Frontal cortex (tissue), 1 donor: ENCODE measurements at regions not wholly inside any gene's neighbourhood (a gene's known extent, or its start where the extent isn't known, plus 50 kb on each side); places are given as distances from the start of the nearest gene placed in this dataset. TPM values are rescaled to one million over a fixed set of nuclear protein-coding genes. Genes with fewer than 3 reads are reported as not detected.

ENCODE experiments used
- small RNA-seq: library from RNA; depleted of rRNA; stranded (forward); fragments of <200 nt; gene quantifications from one replicate; pipeline ENCODE3, GENCODE V24; 2014

Small RNAs in the stretch of these regions (small RNA-seq; reads per million reads assigned to genes)
- gene AL353752.1 (not detected), gene RF00568 (not detected)
